ENCODE measurements at regions not wholly inside any gene's neighbourhood (a gene's known extent, or its start where the extent isn't known, plus 50 kb on each side); places are given as distances from the start of the nearest gene placed in this dataset.
"Not testable (repeated sequence)": the region's sequence is repeated elsewhere in the genome, so short reads cannot be mapped to it uniquely, and the experiment has no call there.

GRCh38 chr6:112401083-112401482 is 54.0 kb downstream of the RFPL4B start:
- DNase-seq (ENCODE audit: low read depth): no peak

DNA sequence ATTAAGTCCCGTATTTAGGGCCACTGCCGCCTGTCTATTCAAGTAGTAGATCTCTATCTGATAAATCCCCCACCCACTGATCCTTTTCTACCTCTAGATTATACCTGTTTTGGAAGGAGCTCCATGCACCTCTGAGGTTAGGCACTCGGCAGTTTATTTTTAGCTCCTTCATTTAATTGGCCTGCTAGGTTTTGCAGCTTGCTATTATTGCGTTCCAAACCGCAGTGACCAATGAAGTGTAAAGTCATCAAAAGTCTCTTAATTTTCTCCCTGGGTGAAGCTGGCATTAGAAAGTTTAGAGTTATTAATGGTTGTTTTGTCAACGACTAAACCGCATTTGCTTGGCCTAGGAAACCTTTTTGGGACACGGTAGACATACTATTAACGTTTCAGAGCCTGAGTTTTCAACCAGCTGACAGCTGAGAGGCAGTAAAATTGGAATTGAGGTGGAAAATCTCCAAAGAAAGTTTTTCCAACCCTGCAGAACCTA is 60.0 kb downstream of the RFPL4B start:
- no peak for DNase-seq (ENCODE audit: low read depth)

GRCh38 chr6:112408522-112408921 is 61.4 kb downstream of the RFPL4B start:
- DNase-seq (ENCODE audit: low read depth): no peak

DNA sequence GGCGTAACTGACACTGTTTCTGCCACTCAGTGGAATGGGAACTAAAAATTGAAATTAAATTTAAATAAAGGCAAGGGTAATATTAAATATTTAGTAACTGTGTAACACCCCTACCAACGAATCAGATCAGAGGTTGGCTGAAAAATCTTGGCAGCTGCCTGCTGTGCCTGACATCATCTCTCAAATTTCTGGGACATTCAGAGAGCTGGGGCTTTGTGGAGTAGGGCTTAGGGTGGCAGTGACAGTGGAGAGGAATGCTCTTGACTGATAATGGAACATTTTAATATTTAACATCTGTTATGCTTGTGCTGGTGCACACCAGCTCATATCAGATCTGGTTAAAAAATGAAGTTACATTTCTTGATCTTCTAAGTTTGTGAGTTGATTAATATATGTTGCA is 62.2 kb downstream of the RFPL4B start:
- no peak for DNase-seq (ENCODE audit: low read depth)

GRCh38 chr6:112413780-112414179 is 66.7 kb downstream of the RFPL4B start:
- no peak for DNase-seq (ENCODE audit: low read depth)

DNA sequence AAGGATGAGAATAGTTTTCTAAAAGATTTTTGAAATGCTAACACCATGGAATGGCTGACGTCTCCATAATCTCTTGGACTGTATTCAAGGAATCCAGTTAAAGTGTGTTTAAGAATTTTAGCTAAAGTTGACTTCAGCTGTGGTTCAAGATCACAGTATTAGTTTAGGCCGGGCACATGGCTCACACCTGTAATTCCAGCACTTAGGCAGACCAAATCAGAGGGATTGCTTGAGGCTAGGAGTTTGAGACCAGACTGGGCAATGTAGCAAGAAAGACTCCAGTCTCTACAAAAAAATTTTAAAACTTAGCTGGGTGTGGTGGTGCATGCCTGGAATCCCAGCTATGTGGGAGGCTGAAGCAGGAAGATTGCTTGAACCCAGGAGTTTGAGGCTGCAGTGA is 68.2 kb downstream of the RFPL4B start:
- no peak for DNase-seq (ENCODE audit: low read depth)

DNA sequence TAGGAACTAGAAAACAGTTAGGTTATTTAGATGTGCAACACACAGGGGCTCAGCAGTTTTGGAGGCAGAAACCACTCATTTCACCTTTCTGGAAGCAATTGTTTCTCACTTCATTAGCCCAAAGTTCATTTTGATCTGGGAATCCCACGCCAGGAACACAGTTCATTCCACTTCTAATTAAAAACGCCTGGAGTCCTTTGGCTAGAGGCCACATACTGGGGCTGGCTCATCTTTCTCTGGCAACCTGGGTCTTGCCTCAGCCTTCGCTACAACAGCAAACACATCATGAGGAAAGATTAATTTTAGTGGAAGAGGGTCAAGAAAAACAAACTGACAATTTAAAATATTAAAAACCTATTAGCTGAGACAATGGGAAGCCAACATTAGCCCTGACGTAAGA is 69.7 kb downstream of the RFPL4B start:
- no peak for DNase-seq (ENCODE audit: low read depth)

GRCh38 chr6:112427011-112427410 is 79.9 kb downstream of the RFPL4B start:
- DNase-seq (ENCODE audit: low read depth): not testable (repeated sequence)

DNA sequence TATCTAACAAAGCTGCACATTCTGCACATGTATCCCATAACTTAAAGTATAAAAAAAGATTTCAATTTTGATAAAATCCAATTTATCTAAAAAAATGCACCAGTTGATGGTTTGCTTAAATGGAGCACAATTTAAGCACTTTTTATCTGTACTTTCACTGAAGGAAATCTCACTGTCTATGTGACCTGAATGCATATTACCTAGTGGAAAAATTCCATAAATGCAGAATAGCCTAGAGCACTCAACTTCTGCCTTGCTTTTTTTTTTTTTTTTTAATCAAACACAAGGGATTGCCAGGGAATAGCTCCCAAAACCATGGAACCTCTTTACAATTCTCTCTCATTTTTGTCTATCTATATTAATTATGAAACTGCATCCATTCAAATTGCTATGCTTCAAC is 80.4 kb downstream of the RFPL4B start:
- DNase-seq (ENCODE audit: low read depth): no peak

GRCh38 chr6:112428477-112428876 is 81.3 kb downstream of the RFPL4B start:
- DNase-seq (ENCODE audit: low read depth): no peak

DNA sequence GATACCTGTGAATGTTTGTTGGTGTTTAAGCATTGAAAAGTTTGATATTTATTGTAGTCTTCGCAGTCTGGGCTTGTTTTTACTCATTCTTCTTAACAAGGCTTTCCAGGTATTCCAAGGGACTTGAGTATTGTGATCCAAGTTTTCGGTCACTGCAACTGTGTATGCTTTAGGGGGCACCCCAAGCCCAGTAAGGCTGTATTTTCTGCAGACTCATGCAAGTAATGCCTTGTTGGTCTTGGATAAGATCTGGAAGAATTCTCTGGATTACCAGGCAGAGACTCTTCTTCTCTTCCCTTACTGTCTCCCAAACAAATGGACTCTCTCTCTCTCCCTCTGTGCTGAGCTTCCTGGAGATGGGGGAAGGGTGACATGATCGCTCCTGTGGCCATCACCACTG is 82.1 kb downstream of the RFPL4B start:
- no peak for DNase-seq (ENCODE audit: low read depth)

DNA sequence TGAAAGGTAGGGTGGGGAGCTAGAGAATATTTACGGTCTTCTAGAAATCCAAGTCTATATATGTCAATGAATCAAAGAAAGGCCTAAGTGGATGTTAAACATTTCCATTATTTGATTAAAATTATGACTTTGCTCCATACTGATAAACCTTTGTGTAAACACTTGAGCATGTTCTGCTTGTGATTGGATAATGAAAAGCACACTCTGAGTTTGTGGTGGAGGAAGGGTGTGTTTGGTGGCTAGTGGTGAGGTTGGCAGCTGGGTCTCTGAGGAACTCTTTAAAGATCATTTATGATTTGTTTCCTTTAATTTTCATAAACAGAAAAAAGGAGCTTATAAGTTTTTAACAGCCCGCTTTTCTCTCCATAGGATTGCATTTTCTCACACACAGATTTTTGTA is 84.7 kb downstream of the RFPL4B start:
- DNase-seq (ENCODE audit: low read depth): no peak

GRCh38 chr6:112432853-112433252 is 85.7 kb downstream of the RFPL4B start:
- DNase-seq (ENCODE audit: low read depth): no peak

- DNase-seq (ENCODE audit: low read depth): no peak
Measured at GRCh38 chr6:112433457-112433856, 86.3 kb downstream of the RFPL4B start.

GRCh38 chr6:112434896-112435435 is 87.8 kb downstream of the RFPL4B start:
- no peak for DNase-seq (ENCODE audit: low read depth)

- DNase-seq (ENCODE audit: low read depth): no peak
Measured at GRCh38 chr6:112437058-112437457, 89.9 kb downstream of the RFPL4B start.

DNA sequence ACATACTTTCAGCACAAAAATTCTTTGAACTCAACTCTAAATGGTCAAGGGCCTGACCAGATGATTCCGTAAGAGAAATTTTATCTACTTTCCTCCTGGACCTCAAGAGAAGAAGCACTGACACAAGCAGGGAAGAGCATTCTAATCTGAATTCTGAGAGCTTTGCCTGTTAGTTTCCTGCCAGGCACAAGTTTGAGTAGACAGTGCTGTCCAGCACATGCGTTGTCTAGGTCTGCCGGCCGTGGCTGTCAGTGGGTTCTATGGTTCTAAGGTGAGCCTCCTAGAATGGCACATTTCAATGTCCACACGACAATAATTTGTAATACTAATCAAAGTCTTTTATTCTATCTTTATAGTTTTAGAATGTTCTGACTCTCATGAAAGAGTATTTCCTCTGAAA is 91.9 kb downstream of the RFPL4B start:
- no peak for DNase-seq (ENCODE audit: low read depth)

DNA sequence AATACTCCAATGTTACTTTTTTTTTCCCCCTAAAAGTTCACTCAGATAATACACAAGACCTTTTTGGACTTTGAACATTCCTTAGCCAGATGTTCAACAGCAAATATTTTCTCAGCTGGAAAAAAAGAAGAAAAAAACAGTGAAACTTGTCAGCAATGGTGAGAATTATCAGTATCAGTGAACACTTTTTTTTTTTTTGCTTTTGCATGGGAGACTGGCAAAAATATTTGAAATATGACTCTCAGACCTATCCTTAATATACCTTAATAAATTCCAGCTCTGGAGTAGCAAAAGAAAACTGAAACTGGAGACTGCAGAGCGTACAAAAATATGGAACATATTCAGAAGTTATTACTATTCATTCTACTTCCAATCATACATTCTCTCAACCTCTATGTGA is 92.3 kb downstream of the RFPL4B start:
- DNase-seq (ENCODE audit: low read depth): no peak

DNA sequence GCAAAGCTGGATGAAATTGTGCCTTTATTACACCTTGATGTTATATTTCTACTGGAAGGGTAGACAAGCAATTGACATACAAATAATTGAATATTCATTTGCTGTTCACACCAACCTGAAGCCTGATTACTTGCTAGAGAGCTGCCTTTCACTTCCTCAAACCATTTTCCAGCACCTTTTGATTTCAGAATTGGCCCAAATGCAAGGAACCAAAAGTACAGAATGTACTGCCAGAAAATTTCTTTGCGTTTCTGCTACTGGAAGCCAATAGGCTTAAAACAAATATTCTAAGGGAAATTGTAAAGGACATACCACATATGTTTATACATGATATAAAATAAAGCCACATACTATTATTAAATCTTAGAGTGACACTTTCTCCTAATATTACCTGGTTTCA is 94.5 kb downstream of the RFPL4B start:
- DNase-seq (ENCODE audit: low read depth): no peak

- DNase-seq (ENCODE audit: low read depth): no peak
Measured at GRCh38 chr6:112443179-112444065, 96.3 kb downstream of the RFPL4B start.

DNA sequence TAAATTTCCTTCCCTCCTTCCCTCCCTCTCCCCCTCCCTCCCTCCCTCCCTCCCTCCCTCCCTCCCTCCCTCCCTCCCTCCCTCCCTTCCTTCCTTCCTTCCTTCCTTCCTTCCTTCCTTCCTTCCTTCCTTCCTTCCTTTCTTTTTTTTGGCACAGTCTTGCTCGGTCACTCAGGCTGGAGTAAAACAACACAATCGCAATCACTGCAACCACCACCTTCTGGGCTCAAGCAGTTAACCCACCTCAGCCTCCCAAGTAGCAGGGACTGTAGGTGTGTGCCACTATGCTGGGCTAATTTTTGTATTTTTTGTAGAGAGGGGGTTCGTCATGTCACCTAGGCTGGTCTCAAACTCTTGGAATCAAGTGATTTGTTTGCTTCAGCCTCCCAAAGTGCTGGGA is 101.7 kb downstream of the RFPL4B start:
- DNase-seq (ENCODE audit: low read depth): not testable (repeated sequence)

DNA sequence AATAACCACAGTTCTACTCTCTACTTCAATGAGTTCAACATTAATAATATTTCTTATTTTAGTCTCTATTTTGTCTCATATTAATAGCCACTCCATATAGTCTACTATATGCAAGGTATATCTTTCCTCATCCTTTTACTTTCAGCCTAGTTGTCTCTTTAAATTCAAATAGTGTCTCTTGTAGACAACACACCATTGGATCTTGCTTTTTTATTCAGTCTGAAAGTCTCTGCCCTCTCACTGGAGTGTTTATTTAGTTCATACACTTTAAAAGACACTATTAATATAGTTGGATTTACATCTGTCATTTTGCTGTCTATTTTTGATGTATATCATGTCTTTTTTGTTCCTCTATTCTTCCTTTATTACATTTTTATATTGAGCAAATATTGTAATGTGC is 103.5 kb downstream of the RFPL4B start:
- DNase-seq (ENCODE audit: low read depth): no peak

DNA sequence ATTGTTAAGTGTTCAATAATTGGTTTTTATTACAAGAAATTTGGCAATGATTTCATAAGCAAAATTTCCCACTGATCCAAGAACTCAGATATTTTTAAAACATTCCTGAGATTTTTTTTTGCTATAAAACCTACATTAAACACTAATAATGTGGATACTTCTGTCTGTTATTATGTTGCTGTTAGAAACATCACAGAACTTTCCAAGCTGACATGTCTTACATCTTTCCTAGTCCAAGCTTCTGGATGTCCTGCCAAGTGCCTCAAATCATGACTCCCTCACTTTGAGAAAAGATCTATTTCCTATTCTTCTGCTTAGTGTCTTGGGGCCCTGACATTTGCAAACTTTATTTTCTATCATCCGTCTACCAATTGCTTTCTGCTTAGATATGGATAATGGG is 110.8 kb downstream of the RFPL4B start:
- no peak for DNase-seq (ENCODE audit: low read depth)
